Activated B cell treated with CpG ODN at 0.5 μM for 24 hours (primary cell): ENCODE measurements at regions not wholly inside any gene's neighbourhood (a gene's known extent, or its start where the extent isn't known, plus 50 kb on each side); places are given as distances from the start of the nearest gene placed in this dataset.

ENCODE experiments used
- ATAC-seq: fragments of 200-7000 bp; cut with Tn5 transposase; one replicate; pipeline ENCODE4 v1.10.0; 2021; ENCODE audit warnings: low read depth, mild to moderate bottlenecking, moderate library complexity
- CTCF ChIA-PET: fragments of 350-600 bp; sonication (Branson Sonifier 250); formaldehyde crosslinking; loops from one replicate; lab custom pipeline; 2021; ENCODE audit warnings: antibody characterized with exemption; lab: Charles Lee
- POLR2A ChIA-PET: fragments of 350-600 bp; sonication (Branson Sonifier 250); formaldehyde crosslinking; loops from one replicate; lab custom pipeline; 2021; ENCODE audit warnings: antibody characterized with exemption; lab: Charles Lee
- DNase-seq: peaks from one replicate; pipeline ENCODE4 v3.0.0; 2022
- H3K27ac Mint-ChIP-seq: one replicate; pipeline ENCODE4 v1.8.0; 2020; ENCODE audit warnings: mixed read lengths
- H3K27me3 Mint-ChIP-seq: one replicate; pipeline ENCODE4 v1.8.0; 2021; ENCODE audit warnings: mixed read lengths
- H3K36me3 Mint-ChIP-seq: one replicate; pipeline ENCODE4 v1.8.0; 2021; ENCODE audit warnings: low read depth, mixed read lengths
- H3K4me1 Mint-ChIP-seq: one replicate; pipeline ENCODE4 v1.8.0; 2021; ENCODE audit warnings: mixed read lengths
- H3K4me3 Mint-ChIP-seq: one replicate; pipeline ENCODE4 v1.8.0; 2020; ENCODE audit warnings: mild to moderate bottlenecking, mixed read lengths
- H3K9me3 Mint-ChIP-seq: one replicate; pipeline ENCODE4 v1.8.0; 2020; ENCODE audit warnings: mixed read lengths
- CTCF ChIP-seq: fragments of 200-600 bp; IDR thresholded peaks from one replicate; pipeline ENCODE4 v1.8.0; 2022; ENCODE audit warnings: antibody characterized with exemption, mild to moderate bottlenecking
- intact Hi-C: fragments of 100-400 bp; cut with micrococcal nuclease; formaldehyde crosslinking; loops from one replicate; pipeline ENCODE4 v1.15.1; 2024

- Mint-ChIP-seq H3K9me3 (no peaks in the 10 kb centered on the region), H3K36me3 (no peaks in the 10 kb centered on the region), H3K4me1 (no peaks in the 10 kb centered on the region), H3K27me3 (no peaks in the 10 kb centered on the region), H3K27ac (no peak overlapping the region), H3K4me3 (no peak overlapping the region)
- DNase-seq (no peak), ATAC-seq (no peak)
- no peak for TF ChIP-seq CTCF
- CTCF ChIA-PET: no interaction called here
- POLR2A ChIA-PET: no interaction called here
- intact Hi-C loops: no loop called here
Observed at GRCh38 chr9:14445946-14446345, 132.0 kb upstream of the NFIB start.

- intact Hi-C loops: loop anchor here (5.0 kb wide), 1 partner anchor 324 kb away; no protein-coding TSS in a partner anchor
- H3K27me3 Mint-ChIP-seq: no peaks in the 10 kb centered on the region
- no peaks in the 10 kb centered on the region for H3K4me1 Mint-ChIP-seq
- ATAC-seq (no peak), DNase-seq (no peak)
- no peak overlapping the region for H3K27ac Mint-ChIP-seq
- TF ChIP-seq CTCF: no peak
- ChIA-PET POLR2A (no interaction called here), CTCF (interaction anchor here (0.7 kb wide), 1 partner anchor 327 kb away, joined by 6 read pairs; no protein-coding TSS in a partner anchor)
- no peak overlapping the region for H3K4me3 Mint-ChIP-seq
- no peaks in the 10 kb centered on the region for H3K36me3 Mint-ChIP-seq
- no peaks in the 10 kb centered on the region for H3K9me3 Mint-ChIP-seq
Observed at GRCh38 chr9:14442956-14443355, 129.0 kb upstream of the NFIB start.

- DNase-seq (no peak), ATAC-seq (no peak)
- H3K4me3 Mint-ChIP-seq: no peak overlapping the region
- CTCF ChIA-PET: no interaction called here
- POLR2A ChIA-PET: no interaction called here
- H3K27ac Mint-ChIP-seq: no peak overlapping the region
- no peaks in the 10 kb centered on the region for H3K9me3 Mint-ChIP-seq
- no peaks in the 10 kb centered on the region for H3K4me1 Mint-ChIP-seq
- H3K36me3 Mint-ChIP-seq: no peaks in the 10 kb centered on the region
- intact Hi-C loops: loop anchor here (5.0 kb wide), 1 partner anchor 325 kb away; no protein-coding TSS in a partner anchor
- TF ChIP-seq CTCF: no peak
- no peaks in the 10 kb centered on the region for H3K27me3 Mint-ChIP-seq
Observed at GRCh38 chr9:14441976-14442651, 128.2 kb upstream of the NFIB start.

GRCh38 chr9:14441115-14441514, 127.2 kb upstream of the NFIB start:
- ChIA-PET POLR2A (no interaction called here), CTCF (no interaction called here)

More at GRCh38 chr9:14441115-14441514, 127.2 kb upstream of the NFIB start:
- Mint-ChIP-seq H3K4me1 (no peaks in the 10 kb centered on the region), H3K27ac (no peak overlapping the region), H3K4me3 (no peak overlapping the region), H3K27me3 (no peaks in the 10 kb centered on the region), H3K36me3 (no peaks in the 10 kb centered on the region), H3K9me3 (no peaks in the 10 kb centered on the region)
- intact Hi-C loops: loop anchor here (5.0 kb wide), 1 partner anchor 326 kb away; no protein-coding TSS in a partner anchor
- TF ChIP-seq CTCF: no peak
- DNase-seq (no peak), ATAC-seq (no peak)
